GM04503 (cell line): ENCODE measurements at regions not wholly inside any gene's neighbourhood (a gene's known extent, or its start where the extent isn't known, plus 50 kb on each side); places are given as distances from the start of the nearest gene placed in this dataset.

ENCODE experiments used
- DNase-seq: peaks from one replicate; pipeline ENCODE4 v3.0.0-alpha.2; 2012; ENCODE audit warnings: low read depth

DNA sequence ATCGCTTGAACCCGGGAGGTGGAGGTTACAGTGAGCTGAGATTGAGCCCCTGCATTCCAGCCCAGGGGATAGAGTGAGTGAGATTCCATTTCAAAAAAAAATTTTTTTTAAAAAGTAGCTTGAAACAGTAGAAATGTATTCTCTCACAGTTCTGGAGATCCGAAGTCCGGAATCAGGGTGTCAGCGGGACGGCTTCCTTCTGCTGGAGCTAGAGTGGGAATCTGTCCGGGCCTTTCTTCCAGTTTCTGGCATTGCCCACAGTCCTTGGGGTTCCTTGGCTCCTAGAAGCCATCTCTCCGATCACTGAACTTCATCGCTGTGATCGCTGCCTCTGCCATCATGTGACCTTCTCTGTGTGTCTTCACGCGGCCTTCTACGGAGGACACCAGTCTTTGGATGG, 181.2 kb upstream of the CIBAR2 start:
- no peak for DNase-seq

DNA sequence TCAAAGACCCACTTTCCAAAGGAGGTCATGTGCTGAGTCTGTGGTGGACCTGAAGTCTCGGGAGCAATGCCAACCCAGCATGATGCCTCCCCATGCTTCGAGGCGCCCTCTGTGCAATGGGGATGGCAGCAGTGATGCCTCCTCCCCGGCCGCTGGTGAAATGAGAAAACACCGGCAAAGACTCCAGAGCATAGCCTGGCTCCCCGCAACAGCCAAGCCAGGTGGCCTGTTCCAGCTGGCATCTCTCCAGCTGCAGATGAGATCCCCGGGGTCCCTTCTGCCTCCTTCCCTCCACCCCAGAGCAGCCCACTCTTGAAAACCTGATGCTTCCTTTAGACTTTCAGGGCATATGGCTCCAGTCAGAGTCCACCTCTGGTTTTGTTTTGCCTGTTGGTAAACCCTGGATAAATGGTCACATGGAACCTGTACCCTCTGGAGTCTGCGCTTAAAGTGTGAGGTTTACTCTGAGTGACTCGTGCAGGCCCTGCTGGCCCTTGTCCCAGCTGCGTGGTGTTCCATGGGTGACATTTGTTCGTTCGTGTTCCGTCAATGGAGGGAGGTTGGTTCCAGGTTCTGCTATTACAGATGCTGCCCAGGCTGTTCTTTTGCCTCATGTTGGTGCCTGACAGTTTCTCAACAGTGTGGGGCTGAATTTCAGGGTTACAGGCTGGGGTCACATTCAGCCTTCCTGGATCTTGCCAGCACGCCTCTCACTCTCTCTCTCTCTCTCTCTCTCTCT, 181.8 kb upstream of the CIBAR2 start:
- DNase-seq: no peak

DNA sequence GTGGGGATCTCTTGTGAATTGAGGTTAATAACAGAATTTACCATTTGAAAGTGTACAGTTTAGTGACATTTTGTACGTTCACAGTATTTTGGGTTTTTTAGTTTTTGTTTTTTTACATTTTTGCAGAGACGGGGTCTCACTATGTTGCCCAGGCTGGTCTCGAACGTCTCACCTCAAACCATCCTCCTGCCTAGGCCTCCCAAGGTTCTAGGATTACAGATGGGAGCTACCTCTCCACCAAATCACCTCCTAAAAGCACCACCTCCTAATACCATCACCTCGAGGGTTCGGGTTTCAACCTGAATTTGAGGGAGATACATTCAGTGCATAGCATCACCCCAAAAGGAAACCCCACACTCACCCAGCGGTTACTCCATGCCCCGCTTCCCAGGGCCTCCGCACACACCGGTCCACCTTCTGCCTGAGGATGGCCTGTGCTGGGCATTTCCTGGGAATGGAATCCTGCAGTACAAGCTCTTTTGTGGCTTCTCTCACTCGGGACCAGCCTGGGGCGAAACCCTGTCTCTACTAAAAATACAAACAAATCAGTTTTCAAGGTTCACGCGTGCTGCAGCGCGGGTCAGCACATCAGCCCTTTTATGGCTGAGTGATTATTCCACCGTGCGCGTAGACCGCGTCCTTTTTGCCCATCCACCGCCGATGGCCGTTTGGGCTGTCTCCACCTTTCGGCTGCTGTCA, 182.7 kb upstream of the CIBAR2 start:
- DNase-seq: no peak

DNA sequence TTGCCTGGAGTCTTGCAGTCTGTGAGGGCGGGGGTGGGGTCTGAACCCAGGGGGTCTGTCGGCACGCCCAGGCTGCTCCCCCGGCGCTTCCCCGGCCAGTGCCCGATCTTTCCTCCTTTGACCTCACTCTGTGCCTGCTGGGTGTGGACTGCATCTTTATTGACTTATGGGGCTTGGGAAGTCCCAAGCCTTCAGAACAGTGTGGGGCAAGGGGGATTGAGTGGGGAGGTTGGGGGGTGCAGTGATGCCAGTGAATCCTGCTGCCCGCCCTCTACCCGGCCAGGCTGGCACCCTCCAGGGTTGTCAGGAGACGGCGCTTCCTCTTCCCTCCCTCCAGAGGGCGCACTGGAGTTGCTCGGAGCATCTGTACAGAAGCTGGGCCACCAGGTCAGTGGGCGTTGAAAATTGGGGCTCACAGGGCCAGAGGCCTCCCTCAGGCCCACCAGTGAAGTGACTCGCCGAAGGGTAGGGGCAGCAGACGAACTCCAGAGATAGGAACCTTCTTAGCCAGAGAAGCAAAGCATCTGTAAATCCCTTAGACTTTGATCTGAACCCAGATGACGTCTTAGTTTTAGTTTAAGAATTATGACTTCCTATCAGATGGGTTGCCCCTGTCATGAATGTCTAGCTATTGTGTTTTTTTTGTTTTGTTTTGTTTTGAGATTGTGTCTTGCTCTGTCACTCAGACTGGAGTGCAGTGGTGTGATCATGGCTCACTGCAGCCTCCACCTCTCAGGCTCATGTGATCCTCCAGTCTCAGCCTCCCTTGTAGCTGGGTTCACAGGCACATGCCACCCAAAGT, 184.8 kb upstream of the CIBAR2 start:
- no peak for DNase-seq

DNA sequence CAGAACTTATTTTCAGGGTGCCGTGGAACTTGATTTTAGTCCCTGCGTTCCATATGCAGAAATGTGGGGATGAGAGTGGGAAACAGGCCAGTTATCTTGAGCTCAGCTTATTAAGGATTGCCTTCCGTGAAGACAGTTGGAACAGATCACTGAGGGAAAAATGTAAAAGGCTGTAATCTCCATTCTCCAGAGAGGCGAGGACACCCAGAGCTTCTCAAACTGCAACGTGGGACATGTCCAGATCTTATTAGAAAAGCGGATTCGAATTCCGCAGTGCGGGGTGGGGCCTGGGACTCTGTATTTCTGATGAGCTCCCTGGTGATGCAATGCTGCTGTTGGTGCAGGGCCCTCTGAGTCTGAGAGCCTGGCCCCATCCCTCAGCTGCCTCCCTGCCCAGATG, 185.6 kb upstream of the CIBAR2 start:
- DNase-seq: no peak

DNA sequence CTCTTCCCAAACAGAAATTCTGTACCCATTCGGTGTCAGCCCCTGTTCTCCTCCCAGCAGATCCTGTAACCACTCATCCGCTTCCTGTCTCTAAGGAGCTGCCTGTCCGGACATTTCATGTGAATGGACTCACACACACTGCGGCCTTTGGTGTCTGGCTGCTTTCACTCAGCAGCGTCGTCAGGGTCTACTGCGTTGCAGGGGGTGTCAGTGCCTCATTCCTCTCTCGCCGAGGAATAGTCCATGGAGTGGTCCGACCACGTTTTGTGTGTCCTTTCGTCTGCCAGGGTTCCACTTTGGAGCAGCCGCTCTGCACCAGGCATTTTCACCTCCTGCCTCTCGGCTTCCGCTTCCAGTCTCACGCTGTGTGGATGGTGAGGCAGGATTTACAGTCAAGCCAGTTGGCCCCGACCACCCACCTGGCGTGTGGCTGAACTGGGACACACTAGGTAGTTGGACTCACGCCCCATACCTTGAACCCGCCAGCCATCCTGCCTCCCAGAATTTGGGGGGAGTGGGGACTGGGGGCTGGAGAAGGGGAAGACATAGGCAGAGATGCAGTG, 188.2 kb upstream of the CIBAR2 start:
- no peak for DNase-seq

DNA sequence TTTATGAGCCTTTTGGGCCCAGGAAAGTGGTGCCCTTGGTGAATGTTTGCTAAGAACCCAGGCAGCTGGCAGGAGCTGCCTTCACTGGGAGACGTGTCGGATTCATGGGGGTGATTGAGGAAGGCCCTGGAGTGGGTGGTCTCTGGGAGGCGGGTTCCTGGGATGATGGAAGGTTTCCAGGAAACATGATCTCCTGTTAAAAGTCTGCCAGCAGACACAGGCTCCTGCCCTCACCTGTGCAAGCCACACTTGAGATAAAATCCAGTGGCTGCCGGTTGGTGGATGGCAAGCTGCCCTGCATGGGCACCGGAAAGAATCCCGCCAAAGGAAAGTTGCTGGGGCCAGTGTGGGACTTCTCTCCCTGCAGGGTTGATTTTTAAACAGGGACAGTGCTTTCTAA, 189.0 kb upstream of the CIBAR2 start:
- no peak for DNase-seq

DNA sequence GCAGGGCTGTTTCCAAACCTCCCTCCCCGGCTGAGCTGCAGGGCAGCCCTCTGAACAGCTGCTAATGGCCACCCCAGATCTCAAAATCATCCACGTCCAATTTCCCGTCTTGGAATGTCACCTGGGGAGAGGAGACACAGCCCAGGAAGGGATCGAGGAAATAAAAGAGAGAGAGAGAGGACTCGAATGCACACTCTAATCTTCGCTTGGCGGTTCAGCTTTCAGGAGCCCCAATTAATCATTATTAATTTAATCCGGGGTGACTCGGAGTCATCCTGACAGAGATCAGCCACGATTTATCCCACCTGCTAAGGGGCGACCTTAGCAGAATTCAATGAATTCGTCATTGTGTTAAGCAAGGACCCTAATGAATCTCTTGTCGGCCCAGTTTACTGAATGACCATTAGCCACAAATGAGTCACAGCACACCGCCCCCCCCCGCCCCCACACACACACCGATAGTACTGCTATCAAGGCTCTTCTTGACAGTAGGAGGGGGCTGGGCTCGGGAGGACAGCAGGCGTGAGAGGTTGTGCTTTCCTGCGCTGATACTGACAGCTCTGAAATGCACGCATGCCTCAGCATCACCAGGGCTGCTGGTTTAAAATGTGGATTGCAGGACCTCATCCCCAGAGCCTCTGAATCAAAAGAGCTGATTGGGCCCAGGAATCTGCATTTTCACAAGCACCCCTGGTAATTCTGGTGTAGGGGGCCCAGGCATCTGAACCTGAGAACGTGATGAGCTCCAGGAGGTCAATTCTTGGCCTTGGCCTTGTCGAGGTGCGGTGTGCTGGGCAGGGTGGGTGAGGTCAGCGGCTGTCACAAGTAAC, 190.0 kb upstream of the CIBAR2 start:
- no peak for DNase-seq

DNA sequence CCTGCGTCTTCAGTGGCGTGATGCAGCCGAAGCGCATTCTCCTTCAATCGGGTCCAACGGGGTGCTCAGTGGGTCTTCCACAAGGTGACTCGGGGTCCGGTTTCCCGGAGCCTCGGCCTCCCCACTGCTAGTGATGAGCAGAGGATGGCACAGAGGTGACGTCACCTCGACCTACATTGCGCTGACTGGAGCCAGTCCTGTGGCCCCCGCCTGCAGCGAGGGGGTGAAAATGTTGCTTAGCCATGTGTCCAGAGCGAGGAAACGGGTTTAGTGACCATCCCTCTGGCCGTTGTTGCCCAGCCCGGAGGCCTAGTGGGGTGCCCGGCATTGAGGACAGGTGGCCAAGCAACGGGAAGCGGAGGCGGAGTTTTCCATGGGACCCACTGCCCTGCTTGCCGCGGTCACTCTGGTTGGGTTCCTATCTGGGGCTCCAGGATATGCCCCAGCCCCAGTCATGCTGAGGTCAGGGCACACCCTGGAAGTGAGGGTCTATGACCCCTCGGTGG, 190.6 kb upstream of the CIBAR2 start:
- DNase-seq: no peak

DNA sequence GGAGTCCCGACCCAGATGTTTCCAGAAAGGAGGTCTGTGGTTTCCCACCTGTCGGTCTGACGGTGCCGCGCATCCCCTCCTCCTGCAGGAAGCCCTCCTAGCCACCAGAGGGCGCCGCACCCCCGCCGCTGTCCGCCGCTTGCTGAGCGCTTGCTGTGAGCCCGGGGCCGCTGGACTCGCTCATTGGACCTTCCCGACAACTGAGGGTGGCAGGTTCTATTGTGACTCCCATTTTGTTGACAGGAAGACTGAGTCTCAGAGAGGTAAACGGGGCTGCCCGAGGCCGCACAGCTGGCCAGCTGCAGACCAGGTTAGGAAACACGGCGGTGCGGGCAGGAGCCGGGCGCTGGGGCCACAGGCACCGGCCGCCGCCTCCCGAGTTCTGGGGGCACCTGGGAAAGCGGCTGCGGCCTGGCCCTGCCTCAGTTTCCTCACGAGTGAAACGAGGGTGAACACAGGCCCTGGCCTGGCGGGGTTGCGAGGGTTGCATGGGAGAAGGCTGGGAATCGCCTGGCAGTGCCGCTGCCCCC, 191.1 kb upstream of the CIBAR2 start:
- DNase-seq: no peak

DNA sequence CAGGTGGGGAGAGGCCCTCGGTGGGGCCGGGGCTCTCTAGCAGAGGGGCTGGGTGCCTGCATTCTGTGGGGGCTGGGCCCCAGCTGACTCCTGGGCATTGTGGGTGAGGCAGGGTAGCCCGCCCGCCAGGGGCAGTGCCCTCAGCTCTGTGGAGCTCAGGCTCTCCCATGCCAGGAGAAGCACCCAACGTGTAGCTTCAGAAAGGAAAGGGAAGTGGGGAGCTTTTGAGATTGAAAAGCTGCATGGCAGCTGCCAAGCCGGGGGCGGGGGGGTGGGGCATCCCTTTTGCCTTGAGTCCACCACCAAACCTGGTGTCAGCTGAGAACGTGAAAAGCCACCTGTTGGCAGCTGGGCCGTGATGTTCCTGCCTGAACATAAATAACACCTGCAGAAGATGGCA, 192.1 kb upstream of the CIBAR2 start:
- DNase-seq: no peak

DNA sequence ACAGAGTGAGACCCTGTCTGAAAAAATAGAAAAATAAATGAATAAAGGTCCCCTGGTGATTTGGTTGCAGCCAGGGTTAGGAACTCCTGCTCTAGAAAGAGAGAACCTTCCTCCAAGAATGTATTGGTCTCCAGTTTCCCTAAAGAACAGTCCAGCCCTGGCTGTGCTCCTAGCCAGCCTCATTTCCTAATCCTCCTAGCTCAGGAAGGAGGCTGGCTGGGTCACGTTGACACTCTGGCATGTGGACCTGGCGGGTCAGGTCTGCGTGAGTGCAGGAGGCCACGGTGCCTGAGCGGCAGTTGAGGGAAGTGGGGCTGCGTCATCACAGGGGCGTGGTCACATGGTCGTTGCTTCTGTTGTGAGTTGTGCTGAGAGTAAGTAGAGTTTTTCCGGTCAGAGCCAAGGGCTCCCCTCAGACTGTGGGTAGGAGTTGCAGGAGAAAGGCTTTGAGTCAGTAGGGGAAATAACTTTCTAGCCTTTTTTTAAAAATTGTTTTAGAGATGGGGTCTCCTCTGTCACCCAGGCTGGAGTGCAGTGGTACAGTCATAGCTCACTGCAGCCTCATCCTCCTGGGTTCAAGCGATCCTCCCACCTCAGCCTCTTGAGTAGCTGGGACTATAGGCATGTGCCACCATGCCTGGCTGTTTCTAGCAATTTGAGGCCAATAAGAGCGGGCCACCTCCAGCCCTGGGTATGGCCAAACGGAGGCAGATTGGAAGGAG, 194.0 kb upstream of the CIBAR2 start:
- no peak for DNase-seq

DNA sequence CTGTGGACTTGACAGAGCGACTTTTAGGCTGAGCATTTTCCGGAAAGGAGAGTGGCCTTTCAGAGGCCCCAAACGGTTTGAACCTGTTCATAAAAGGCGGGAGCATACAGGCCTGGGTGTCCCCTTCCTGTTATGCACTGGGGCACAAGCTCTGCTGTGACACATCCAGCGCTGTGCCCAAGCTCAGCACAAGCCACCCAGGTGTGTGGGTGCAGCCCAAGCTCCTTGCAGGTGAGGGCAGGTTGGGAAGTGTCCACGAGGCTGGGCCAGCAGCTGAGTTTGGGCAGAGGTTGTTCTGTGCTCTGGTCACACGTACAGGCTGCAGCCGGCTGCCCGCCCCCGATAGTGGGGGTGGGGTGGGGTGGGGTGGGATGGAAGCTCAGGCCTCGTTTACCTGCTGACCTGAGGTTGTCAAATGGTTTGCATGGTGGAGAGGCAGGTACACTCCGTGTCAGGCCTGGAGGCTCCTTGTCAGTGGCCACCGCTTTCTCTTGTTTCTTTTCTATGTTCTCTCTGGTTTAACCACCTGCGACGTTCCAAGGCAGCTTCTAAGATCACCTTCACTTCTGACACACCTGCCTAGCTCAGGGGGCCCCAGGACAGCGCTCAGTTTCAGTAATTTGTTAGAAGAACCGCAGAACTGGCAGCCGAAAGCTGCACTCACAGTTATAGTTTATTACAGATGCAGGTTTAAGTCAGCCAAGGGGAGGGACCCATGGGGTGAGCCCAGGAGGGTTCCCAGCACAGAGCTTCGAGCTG, 194.7 kb upstream of the CIBAR2 start:
- no peak for DNase-seq

DNA sequence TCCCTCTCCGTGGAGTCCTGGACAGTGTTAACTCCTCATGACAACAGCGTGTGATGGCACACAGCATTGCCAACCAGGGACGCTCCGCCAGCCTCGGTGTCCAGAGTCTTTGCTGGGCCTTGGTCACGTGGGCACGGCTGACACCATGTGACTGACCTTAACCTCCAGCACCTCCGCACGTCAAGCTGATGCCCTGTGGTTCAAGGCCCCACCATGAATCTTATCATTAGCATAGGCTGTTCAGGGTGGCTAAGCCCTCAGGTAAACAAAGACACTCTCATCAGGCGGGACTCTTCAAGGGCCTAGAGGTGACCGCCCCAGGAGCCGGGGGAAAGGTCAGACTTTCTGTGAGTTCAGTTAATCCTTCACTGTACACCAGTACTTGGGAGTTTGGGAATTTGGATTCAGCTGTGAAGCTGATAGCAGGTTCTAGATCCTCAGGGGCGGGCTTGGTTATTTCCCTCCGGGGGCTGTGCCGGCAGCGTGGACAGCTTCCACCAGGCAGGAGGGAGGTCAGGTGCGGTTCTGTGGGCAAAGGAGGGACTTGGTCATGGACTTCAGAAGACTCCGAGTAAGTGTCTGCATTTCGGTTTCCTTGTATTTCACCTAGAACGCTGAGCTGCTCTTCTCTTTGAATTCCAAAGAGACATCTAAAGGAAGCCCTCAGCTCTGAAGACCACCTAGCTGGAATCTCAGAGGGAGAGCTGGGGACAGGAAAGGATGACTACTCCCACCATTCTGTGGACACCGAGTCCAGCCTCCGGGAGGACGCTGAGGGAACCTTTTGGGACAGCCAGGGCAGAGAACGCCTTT, 195.5 kb upstream of the CIBAR2 start:
- no peak for DNase-seq

DNA sequence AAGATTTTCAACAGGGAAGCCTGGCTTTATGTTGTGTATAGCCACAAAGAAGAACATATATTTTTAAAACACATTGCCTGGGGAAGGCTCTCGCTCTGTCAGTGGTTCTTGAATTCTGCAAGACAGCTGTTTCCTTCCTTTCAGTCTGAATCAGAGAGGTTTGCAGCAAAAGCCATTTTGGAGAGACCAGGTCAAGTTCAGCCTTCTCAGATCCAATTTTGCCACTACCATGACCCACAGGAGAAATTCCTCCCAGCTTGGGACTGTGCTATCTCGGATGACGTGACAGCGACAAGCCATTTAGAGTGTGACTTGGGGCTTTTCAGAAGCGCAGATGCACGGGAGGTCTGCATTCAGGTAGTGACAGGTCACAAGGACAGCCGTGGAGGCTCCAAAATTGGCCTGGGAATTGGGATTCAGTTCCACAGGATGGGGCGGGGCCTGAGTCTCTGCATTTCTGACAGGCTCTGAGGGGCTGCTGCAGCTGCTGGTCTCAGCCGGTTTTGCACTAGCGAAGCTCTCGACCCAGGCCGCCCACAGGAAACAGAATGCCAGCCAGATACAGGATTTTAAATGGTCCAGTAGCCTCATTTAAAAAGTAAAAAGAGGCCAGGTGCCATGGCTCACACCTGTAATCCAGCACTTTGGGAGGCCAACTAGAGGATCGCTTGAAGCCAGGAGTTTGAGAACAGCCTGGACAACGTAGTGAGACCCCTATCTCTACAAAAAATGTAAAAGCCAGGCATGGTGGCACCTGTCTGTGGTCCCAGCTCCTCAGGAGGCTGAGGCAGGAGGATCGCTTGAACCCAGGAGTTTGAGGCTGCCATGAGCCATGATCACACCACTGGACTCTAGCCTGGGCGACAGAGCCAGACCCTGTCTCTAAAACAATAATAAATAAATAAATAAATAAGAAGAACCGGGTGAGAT, 196.6 kb upstream of the CIBAR2 start:
- no peak for DNase-seq

DNA sequence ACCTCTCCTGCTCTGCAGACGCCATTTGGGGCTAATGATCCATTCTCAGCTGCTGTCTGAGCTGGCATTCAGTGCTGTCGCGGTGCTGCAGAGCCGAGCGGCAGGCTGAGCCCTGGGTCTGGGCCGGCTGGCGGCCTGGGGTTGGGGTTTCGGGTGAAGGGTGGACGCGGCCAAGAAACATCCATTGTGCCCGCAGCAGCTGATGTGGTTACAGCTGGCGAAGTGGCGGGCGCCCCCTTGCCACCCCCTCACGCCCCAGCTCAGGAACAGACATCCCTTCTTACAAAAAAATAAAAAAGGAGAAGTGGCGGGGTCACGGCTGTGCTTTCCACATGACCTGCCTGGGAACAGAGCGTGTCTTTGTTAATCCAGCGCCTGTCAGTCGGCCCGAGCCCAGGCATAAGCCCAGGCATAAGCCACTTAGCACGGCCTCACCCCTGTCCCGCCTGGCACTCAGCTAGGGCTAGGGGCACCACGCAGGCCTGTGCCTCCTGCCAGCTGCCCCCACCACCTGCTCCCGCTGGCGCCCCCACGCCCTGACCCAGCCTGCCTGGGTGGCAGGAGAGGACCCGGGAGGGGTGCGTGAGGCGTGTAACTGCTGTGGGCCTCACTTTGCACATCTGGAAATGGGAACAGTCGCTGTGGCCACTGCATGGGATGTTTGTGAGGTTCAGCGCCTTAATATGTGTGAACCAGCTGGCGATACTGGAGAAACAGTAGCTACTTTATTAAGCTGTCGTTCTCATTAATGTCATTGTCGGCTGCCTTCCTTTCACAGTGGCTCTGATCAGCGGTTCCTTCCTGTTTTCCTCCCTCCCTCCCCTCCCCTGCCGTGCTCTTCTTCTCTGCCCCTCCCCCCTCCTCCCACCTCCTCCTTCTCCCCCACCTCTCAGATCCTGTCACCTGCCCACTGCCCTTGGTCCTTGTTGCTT, 197.7 kb upstream of the CIBAR2 start:
- no peak for DNase-seq
